ENCODE measurements at regions not wholly inside any gene's neighbourhood (a gene's known extent, or its start where the extent isn't known, plus 50 kb on each side); places are given as distances from the start of the nearest gene placed in this dataset.

DNA sequence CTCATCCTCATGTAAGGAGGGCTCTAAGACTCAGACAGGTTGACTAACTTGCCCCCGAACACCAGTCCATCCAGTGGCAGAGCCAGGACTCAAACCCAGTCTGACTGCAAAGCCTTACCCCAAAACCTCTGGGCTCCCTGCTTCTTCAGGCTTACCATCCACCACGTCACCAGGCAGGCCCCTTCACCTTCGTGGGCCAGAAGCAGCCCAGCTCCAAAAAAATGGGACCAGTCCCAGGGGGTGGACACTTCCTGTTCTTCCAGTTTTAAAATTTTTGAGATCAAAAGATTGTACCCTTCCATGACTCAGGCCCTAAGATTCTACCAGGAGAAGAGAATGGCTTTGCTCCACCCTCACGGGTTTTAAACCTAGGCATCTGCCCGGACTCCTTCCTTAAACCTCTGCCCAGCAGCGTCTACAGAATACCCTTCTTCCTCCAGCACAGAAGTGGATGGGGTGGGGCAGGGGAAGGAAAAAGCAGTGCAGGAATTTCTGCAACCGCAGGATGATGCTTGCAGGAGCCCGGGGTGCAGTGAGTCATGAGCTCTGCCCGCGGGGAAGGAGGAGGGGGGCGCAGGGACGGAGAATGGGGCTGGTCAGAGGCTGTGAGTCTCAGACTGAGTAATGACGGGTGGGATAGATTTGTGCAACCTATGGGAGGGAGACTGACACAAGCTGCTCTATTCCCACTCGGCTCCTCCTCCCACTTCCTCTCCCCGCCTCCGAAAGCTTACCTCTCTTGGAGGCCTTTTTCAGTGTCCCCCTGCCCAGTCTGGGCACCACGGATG lies 50.4 kb upstream of the STXBP1 start:
- BruUV-seq (replicated peaks) = no TSS peak
- H3K27me3 ChIP-seq (ENCODE audit: control insufficient read depth, insufficient read depth, low read length) = no peaks in the 10 kb centered on the region
- peak overlapping the region in 1 of 2 experiments; percentile 18; a peak in 2 of 4 replicates for H3K4me3 ChIP-seq (ENCODE audit: low read depth in 2 of 2, low read length in 2 of 2)
- peak; percentile 93 for DNase-seq (ENCODE audit: low read depth, low spot score)
- intact Hi-C loops (cut with micrococcal nuclease; ENCODE audit: unreplicated experiment) = no loop called here
- ATAC-seq = peak; percentile 83
- H3K36me3 ChIP-seq (ENCODE audit: control insufficient read depth, insufficient read depth, low read length) = no peaks in the 10 kb centered on the region
- POLR2A ChIA-PET = interaction anchor here (0.5 kb wide), 1 partner anchor 47 kb away, joined by 3 read pairs; no protein-coding TSS in a partner anchor
- H3K4me1 ChIP-seq (ENCODE audit: control insufficient read depth, insufficient read depth, low read length) = peaks cover 85% of the 10 kb centered on the region
- H3K27ac ChIP-seq (ENCODE audit: low read length) = peak overlapping the region; percentile 91
- in situ Hi-C loops (cut with HindIII; ENCODE audit: low pct_unique_long_range_greater_than_20kb, low sequenced_read_pairs) = no loop called here
- no peaks in the 10 kb centered on the region for H3K9me3 ChIP-seq (ENCODE audit: control insufficient read depth, insufficient read depth, low read depth, low read length)
- TF ChIP-seq SIN3A (IDR thresholded peaks at IDR 0.05; ENCODE audit: borderline replicate concordance, insufficient read depth, low read depth, low read length) = no peak
- TF ChIP-seq TCF7L2 (IDR thresholded peaks at IDR 0.05; ENCODE audit: low read depth, low read length) = peak; percentile 23; the same call in 1 of the 2 replicates
- CTCF ChIA-PET = no interaction called here

Data from Panc1 (cell line).